Suppressor macrophage (primary cell): ENCODE measurements at regions not wholly inside any gene's neighbourhood (a gene's known extent, or its start where the extent isn't known, plus 50 kb on each side); places are given as distances from the start of the nearest gene placed in this dataset.

Experiments
- DNase-seq, 4 experiments: peaks; one replicate each; pipeline ENCODE4 v3.0.0-alpha.2; 2020 to 2022

- DNase-seq = no peak
Measured at GRCh38 chr2:120884472-120885290, 149.0 kb downstream of the GLI2 start.

GRCh38 chr2:120885321-120885720, 149.7 kb downstream of the GLI2 start:
- DNase-seq = no peak

GRCh38 chr2:120885749-120886148, 150.1 kb downstream of the GLI2 start:
- no peak for DNase-seq

- DNase-seq = no peak
Measured at GRCh38 chr2:120886534-120887319, 151.1 kb downstream of the GLI2 start.

- DNase-seq = no peak
Measured at GRCh38 chr2:120887320-120887697, 151.6 kb downstream of the GLI2 start.

- no peak for DNase-seq
Measured at GRCh38 chr2:120887741-120888231, 152.1 kb downstream of the GLI2 start.

GRCh38 chr2:120888851-120889250, 153.2 kb downstream of the GLI2 start:
- DNase-seq = no peak

GRCh38 chr2:120889936-120890335, 154.3 kb downstream of the GLI2 start:
- DNase-seq = no peak

- DNase-seq = no peak
Measured at GRCh38 chr2:120890566-120891360, 155.1 kb downstream of the GLI2 start.

- no peak for DNase-seq
Measured at GRCh38 chr2:120892271-120892966, 156.8 kb downstream of the GLI2 start.

- DNase-seq = no peak
Measured at GRCh38 chr2:120892967-120893667, 157.4 kb downstream of the GLI2 start.

GRCh38 chr2:120893811-120894584, 158.3 kb downstream of the GLI2 start:
- no peak for DNase-seq

- no peak for DNase-seq
Measured at GRCh38 chr2:120894966-120895365, 159.3 kb downstream of the GLI2 start.

- DNase-seq = no peak
Measured at GRCh38 chr2:120896126-120896525, 160.5 kb downstream of the GLI2 start.

GRCh38 chr2:120896901-120897300, 161.2 kb downstream of the GLI2 start:
- DNase-seq = no peak

GRCh38 chr2:120897399-120897798, 161.7 kb downstream of the GLI2 start:
- DNase-seq = no peak

- DNase-seq = no peak
Measured at GRCh38 chr2:120898496-120898895, 162.8 kb downstream of the GLI2 start.

GRCh38 chr2:120898961-120899750, 163.5 kb downstream of the GLI2 start:
- peak in 1 of 4 experiments; percentile 3 for DNase-seq

- no peak for DNase-seq
Measured at GRCh38 chr2:120899771-120900170, 164.1 kb downstream of the GLI2 start.

- DNase-seq = no peak
Measured at GRCh38 chr2:120901201-120901600, 165.5 kb downstream of the GLI2 start.
